Glutamatergic neuron (in vitro differentiated cells): ENCODE measurements at regions not wholly inside any gene's neighbourhood (a gene's known extent, or its start where the extent isn't known, plus 50 kb on each side); places are given as distances from the start of the nearest gene placed in this dataset.

Source experiments
- DNase-seq: peaks from one replicate; pipeline ENCODE4 v3.0.0; 2022
- H3K27ac Mint-ChIP-seq: one replicate; pipeline ENCODE4 v1.8.0; 2020; ENCODE audit warnings: mild to moderate bottlenecking, mixed read lengths, inconsistent platforms; ENCODE audit not compliant: unreplicated experiment
- H3K27me3 Mint-ChIP-seq: one replicate; pipeline ENCODE4 v1.8.0; 2020; ENCODE audit warnings: mild to moderate bottlenecking, moderate library complexity, mixed read lengths, inconsistent platforms; ENCODE audit not compliant: unreplicated experiment
- H3K36me3 Mint-ChIP-seq: one replicate; pipeline ENCODE4 v1.8.0; 2020; ENCODE audit warnings: mild to moderate bottlenecking, mixed read lengths, inconsistent platforms; ENCODE audit not compliant: unreplicated experiment
- H3K4me1 Mint-ChIP-seq: one replicate; pipeline ENCODE4 v1.8.0; 2020; ENCODE audit warnings: mild to moderate bottlenecking, low read depth, mixed read lengths, inconsistent platforms; ENCODE audit not compliant: unreplicated experiment
- H3K4me3 Mint-ChIP-seq: one replicate; pipeline ENCODE4 v1.8.0; 2020; ENCODE audit warnings: mild to moderate bottlenecking, mixed read lengths, inconsistent platforms; ENCODE audit not compliant: unreplicated experiment
- H3K9me3 Mint-ChIP-seq: one replicate; pipeline ENCODE4 v1.8.0; 2020; ENCODE audit warnings: mild to moderate bottlenecking, moderate library complexity, mixed read lengths, inconsistent platforms; ENCODE audit not compliant: unreplicated experiment
- CTCF ChIP-seq: fragments of 200-600 bp; sonication (generic); IDR thresholded peaks from one replicate; pipeline ENCODE4 v1.5.0; 2021; ENCODE audit not compliant: partially characterized antibody, unreplicated experiment

- H3K27me3 Mint-ChIP-seq = peaks cover 5% of the 10 kb centered on the region
- no peaks in the 10 kb centered on the region for H3K36me3 Mint-ChIP-seq
- no peak overlapping the region for H3K4me3 Mint-ChIP-seq
- H3K9me3 Mint-ChIP-seq = no peaks in the 10 kb centered on the region
- H3K4me1 Mint-ChIP-seq = peaks cover 3% of the 10 kb centered on the region
- no peak for DNase-seq
- TF ChIP-seq CTCF = no peak
- H3K27ac Mint-ChIP-seq = no peak overlapping the region
Observed at GRCh38 chr4:16353165-16353564, 126.9 kb upstream of the TAPT1 start.

GRCh38 chr4:16351161-16351560 is 124.9 kb upstream of the TAPT1 start:
- H3K4me3 Mint-ChIP-seq = no peak overlapping the region
- no peak for DNase-seq

DNA sequence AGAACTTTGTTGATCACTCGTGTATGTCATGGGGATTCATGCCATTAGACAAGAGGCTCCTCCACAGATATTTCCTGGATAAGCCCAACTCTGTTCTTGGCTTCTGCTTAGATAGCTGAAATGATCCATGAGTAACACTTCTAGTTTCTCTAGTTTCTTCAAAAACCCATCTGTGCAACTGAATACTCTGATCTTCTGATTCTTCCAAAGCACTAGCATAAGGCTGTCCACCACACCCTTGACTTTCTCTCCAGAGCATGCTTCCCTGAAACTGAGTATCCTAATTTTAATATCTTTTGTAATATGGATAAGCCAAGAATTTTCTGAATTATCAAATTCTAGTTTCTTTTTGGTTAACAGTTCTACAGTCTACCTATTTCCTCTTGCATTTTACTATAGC is 118.6 kb upstream of the TAPT1 start:
- no peak for DNase-seq
- Mint-ChIP-seq H3K36me3 (no peaks in the 10 kb centered on the region), H3K27me3 (no peaks in the 10 kb centered on the region), H3K4me3 (no peak overlapping the region), H3K27ac (no peak overlapping the region), H3K4me1 (no peaks in the 10 kb centered on the region), H3K9me3 (no peaks in the 10 kb centered on the region)
- TF ChIP-seq CTCF = no peak

More at GRCh38 chr4:16351161-16351560, 124.9 kb upstream of the TAPT1 start:
- peaks cover 3% of the 10 kb centered on the region for H3K4me1 Mint-ChIP-seq
- no peaks in the 10 kb centered on the region for H3K36me3 Mint-ChIP-seq
- TF ChIP-seq CTCF = no peak
- H3K27ac Mint-ChIP-seq = no peak overlapping the region
- peaks cover 5% of the 10 kb centered on the region for H3K27me3 Mint-ChIP-seq
- no peaks in the 10 kb centered on the region for H3K9me3 Mint-ChIP-seq

- H3K27ac Mint-ChIP-seq = no peak overlapping the region
- no peaks in the 10 kb centered on the region for H3K27me3 Mint-ChIP-seq
- no peak for DNase-seq
- no peak for TF ChIP-seq CTCF
- H3K9me3 Mint-ChIP-seq = no peaks in the 10 kb centered on the region
- no peaks in the 10 kb centered on the region for H3K36me3 Mint-ChIP-seq
- no peak overlapping the region for H3K4me3 Mint-ChIP-seq
- no peaks in the 10 kb centered on the region for H3K4me1 Mint-ChIP-seq
Observed at GRCh38 chr4:16337936-16338335, 111.7 kb upstream of the TAPT1 start.

DNA sequence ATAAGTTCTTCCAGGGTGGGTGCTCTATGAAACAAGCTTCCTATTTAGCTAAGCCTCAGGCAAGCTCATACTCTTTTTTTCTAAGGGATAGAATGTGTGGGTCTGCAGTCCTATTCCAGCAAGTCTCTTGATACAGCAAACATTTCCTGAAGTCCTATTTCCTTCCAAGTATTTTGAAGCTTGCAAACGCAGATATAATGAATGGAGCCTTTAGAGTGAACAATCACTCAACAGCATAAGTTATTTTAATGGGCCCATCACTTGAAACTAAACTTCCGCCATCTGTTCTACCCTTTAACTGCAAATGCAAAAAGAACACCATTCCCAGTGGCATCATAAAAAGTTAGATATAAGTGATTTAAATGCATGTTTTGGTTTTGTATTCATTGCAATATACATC is 108.3 kb upstream of the TAPT1 start:
- no peak for DNase-seq
- no peaks in the 10 kb centered on the region for H3K9me3 Mint-ChIP-seq
- no peak overlapping the region for H3K4me3 Mint-ChIP-seq
- TF ChIP-seq CTCF = no peak
- no peak overlapping the region for H3K27ac Mint-ChIP-seq
- no peaks in the 10 kb centered on the region for H3K4me1 Mint-ChIP-seq
- H3K36me3 Mint-ChIP-seq = no peaks in the 10 kb centered on the region
- H3K27me3 Mint-ChIP-seq = no peaks in the 10 kb centered on the region
